ENCODE measurements at regions not wholly inside any gene's neighbourhood (a gene's known extent, or its start where the extent isn't known, plus 50 kb on each side); places are given as distances from the start of the nearest gene placed in this dataset.

DNA sequence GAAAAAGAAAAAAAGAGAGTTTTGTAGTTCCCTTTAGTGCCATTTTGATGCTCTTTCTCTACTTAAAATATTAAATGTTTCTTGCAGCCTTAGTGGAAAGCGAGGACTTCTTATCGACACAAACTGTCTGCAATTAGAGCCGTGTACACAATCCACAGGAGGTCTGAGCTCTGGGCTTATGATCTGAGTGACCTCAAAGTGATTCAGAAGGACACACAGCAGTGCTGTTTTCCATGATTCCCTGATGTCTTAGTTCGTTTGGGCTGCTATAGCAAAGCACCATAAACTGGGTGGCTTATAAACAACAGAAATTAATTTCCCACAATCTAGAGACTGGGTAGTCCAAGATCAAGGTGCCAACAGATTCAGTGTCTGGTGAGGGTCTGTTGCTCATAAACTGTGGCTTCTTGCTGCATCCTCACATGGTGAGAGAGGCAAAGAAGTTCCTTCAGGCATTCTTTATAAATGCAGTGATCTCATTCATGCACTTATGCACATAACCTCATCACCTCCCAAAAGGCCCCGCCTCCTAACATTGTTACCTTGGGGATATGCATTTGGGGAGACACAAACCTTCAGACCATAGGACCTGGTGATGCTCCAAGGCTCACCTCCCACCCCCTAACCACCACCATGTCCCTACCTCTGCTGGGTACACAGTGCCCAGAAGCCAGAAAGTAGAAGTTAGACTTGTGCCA is 204.5 kb upstream of the GHITM start:
- Mint-ChIP-seq H3K36me3 (no peaks in the 10 kb centered on the region), H3K9me3 (peaks cover 0 to 4% (median 0%) of the 10 kb centered on the region in 7 donors), H3K4me1 (no peaks in the 10 kb centered on the region), H3K27ac (no peak overlapping the region), H3K27me3 (ENCODE audit: low read depth in 3 of 3) (peaks cover 5 to 6% (median 6%) of the 10 kb centered on the region in 3 donors), H3K4me3 (no peak overlapping the region)
- Histone ChIP-seq H4K20me1 (ENCODE audit: insufficient read depth, low read length) (no peaks in the 10 kb centered on the region), H2AFZ (ENCODE audit: insufficient read depth, low read depth, low read length, poor library complexity, severe bottlenecking) (no peak overlapping the region), H3K4me1 (ENCODE audit: control insufficient read depth in 1 of 2, insufficient read depth in 2 of 2, low read length in 2 of 2) (no peaks in the 10 kb centered on the region), H3K9ac (ENCODE audit: insufficient read depth, low read length, poor library complexity, severe bottlenecking) (no peak overlapping the region), H3K27me3 (ENCODE audit: control insufficient read depth in 2 of 2, insufficient read depth in 2 of 2, low read length in 2 of 2) (no peaks in the 10 kb centered on the region), H3K79me2 (ENCODE audit: insufficient read depth, low read length) (no peaks in the 10 kb centered on the region), H3K27ac (ENCODE audit: low read depth in 1 of 2, low read length in 2 of 2) (no peak overlapping the region), H3K9me3 (replicated peaks in 1 of 2; ENCODE audit: control insufficient read depth in 1 of 2, insufficient read depth in 1 of 2, low read length in 2 of 2) (no peaks in the 10 kb centered on the region), H3K4me2 (replicated peaks; ENCODE audit: extremely low read depth, low read length, poor library complexity, severe bottlenecking) (no peak overlapping the region), H3K4me3 (replicated peaks in 1 of 3; ENCODE audit: low read depth in 2 of 3, low read length in 3 of 3) (no peak overlapping the region), H3K36me3 (replicated peaks in 1 of 2; ENCODE audit: control insufficient read depth in 1 of 2, insufficient read depth in 2 of 2, low read length in 2 of 2) (no peaks in the 10 kb centered on the region)
- TF ChIP-seq, protein P1, sequence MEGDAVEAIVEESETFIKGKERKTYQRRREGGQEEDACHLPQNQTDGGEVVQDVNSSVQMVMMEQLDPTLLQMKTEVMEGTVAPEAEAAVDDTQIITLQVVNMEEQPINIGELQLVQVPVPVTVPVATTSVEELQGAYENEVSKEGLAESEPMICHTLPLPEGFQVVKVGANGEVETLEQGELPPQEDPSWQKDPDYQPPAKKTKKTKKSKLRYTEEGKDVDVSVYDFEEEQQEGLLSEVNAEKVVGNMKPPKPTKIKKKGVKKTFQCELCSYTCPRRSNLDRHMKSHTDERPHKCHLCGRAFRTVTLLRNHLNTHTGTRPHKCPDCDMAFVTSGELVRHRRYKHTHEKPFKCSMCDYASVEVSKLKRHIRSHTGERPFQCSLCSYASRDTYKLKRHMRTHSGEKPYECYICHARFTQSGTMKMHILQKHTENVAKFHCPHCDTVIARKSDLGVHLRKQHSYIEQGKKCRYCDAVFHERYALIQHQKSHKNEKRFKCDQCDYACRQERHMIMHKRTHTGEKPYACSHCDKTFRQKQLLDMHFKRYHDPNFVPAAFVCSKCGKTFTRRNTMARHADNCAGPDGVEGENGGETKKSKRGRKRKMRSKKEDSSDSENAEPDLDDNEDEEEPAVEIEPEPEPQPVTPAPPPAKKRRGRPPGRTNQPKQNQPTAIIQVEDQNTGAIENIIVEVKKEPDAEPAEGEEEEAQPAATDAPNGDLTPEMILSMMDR (IDR thresholded peaks at IDR 0.05), result no peak
- DNase-seq, result no peak
- 93% methylated on average over 3 of the region's 5 CpGs for WGBS (ENCODE audit: insufficient coverage)
- intact Hi-C loops (cut with micrococcal nuclease), result no loop called here

DNA sequence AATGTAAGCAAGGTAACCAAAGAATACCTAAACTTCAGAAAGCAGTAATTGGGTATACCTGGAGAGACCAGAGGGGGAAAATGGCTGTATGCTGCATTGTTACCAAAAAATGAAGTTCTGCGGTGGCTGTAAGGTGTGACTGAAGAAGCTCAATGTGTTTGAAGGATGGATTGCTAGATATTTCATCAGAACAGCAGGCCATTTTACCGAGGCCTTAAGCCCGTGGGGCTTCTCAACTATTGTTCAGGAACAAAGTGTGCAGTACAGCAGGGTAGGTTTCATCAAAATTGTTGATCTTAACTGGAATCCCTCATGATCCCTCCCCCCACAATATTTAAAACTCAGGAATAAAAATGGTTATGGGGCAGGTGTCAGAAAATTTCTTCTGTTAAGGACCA is 204.0 kb upstream of the GHITM start:
- no CpG with 5 or more reads among the region's 3 CpGs for WGBS (ENCODE audit: insufficient coverage)
- H3K27me3 Mint-ChIP-seq (ENCODE audit: low read depth in 3 of 3), result peaks cover 5 to 7% (median 6%) of the 10 kb centered on the region in 3 donors

More for the DNA sequence above, 204.0 kb upstream of the GHITM start:
- Histone ChIP-seq H3K36me3 (replicated peaks in 1 of 2; ENCODE audit: control insufficient read depth in 1 of 2, insufficient read depth in 2 of 2, low read length in 2 of 2) (no peaks in the 10 kb centered on the region), H4K20me1 (ENCODE audit: insufficient read depth, low read length) (no peaks in the 10 kb centered on the region), H3K9me3 (replicated peaks in 1 of 2; ENCODE audit: control insufficient read depth in 1 of 2, insufficient read depth in 1 of 2, low read length in 2 of 2) (no peaks in the 10 kb centered on the region), H2AFZ (ENCODE audit: insufficient read depth, low read depth, low read length, poor library complexity, severe bottlenecking) (no peak overlapping the region), H3K27me3 (ENCODE audit: control insufficient read depth in 2 of 2, insufficient read depth in 2 of 2, low read length in 2 of 2) (no peaks in the 10 kb centered on the region), H3K79me2 (ENCODE audit: insufficient read depth, low read length) (no peaks in the 10 kb centered on the region), H3K27ac (ENCODE audit: low read depth in 1 of 2, low read length in 2 of 2) (no peak overlapping the region), H3K4me2 (replicated peaks; ENCODE audit: extremely low read depth, low read length, poor library complexity, severe bottlenecking) (no peak overlapping the region), H3K9ac (ENCODE audit: insufficient read depth, low read length, poor library complexity, severe bottlenecking) (no peak overlapping the region), H3K4me3 (replicated peaks in 1 of 3; ENCODE audit: low read depth in 2 of 3, low read length in 3 of 3) (no peak overlapping the region), H3K4me1 (ENCODE audit: control insufficient read depth in 1 of 2, insufficient read depth in 2 of 2, low read length in 2 of 2) (no peaks in the 10 kb centered on the region)
- H3K4me3 Mint-ChIP-seq, result no peak overlapping the region
- no peaks in the 10 kb centered on the region for H3K36me3 Mint-ChIP-seq
- TF ChIP-seq, protein P1 (IDR thresholded peaks at IDR 0.05), result no peak
- no peaks in the 10 kb centered on the region for H3K4me1 Mint-ChIP-seq
- no peak for DNase-seq
- no peak overlapping the region for H3K27ac Mint-ChIP-seq
- H3K9me3 Mint-ChIP-seq, result peaks cover 0 to 4% (median 0%) of the 10 kb centered on the region in 7 donors
- intact Hi-C loops (cut with micrococcal nuclease), result no loop called here

All from CD14-positive monocyte (primary cell).